Right lobe of liver (tissue), 6 donors: ENCODE measurements at regions not wholly inside any gene's neighbourhood (a gene's known extent, or its start where the extent isn't known, plus 50 kb on each side); places are given as distances from the start of the nearest gene placed in this dataset.

Experiments used
- ATAC-seq, 4 donors: fragments of 200-7000 bp; cut with Tn5 transposase; one replicate each; pipeline ENCODE4 v1.9.1; 2020; ENCODE audit warnings: mild to moderate bottlenecking in 4 of 4, moderate library complexity in 4 of 4
- DNase-seq, 3 donors: peaks; one replicate each; pipeline ENCODE4 v3.0.0-alpha.2; 2020
- H3K27ac ChIP-seq, 3 donors: fragments of 200-600 bp; one replicate each; pipeline ENCODE4 v1.8.0; 2022
- H3K27me3 ChIP-seq, 2 donors: fragments of 200-600 bp; one replicate each; pipeline ENCODE4 v1.8.0; 2022
- H3K36me3 ChIP-seq, 4 donors: fragments of 200-600 bp; sonication (generic) in 1 of 4; one replicate each; pipeline versions ENCODE4 v1.5.1 to v1.8.0; 2017 to 2022; ENCODE audit warnings: control low read depth in 1 of 4
- H3K4me1 ChIP-seq, 4 donors: fragments of 200-600 bp; sonication (generic) in 1 of 4; one replicate each; pipeline versions ENCODE4 v1.5.1 to v1.8.0; 2017 to 2022; ENCODE audit warnings: control low read depth in 1 of 4
- H3K4me3 ChIP-seq, 3 donors: fragments of 200-600 bp; one replicate each; pipeline ENCODE4 v1.8.0; 2022
- H3K9me3 ChIP-seq, 4 donors: fragments of 200-600 bp; sonication (generic) in 1 of 4; one replicate each; pipeline versions ENCODE4 v1.5.1 to v1.8.0; 2017 to 2022; ENCODE audit warnings: control low read depth in 1 of 4
- CTCF ChIP-seq, 4 donors: fragments of 200-600 bp in 3 of 4; fragments of 450-650 bp in 1 of 4; IDR thresholded peaks; one replicate each; pipeline versions ENCODE4 v1.5.1 to v1.8.0; 2016 to 2022; ENCODE audit warnings: antibody characterized with exemption in 4 of 4, mild to moderate bottlenecking in 2 of 4
- POLR2A ChIP-seq: fragments of 450-650 bp; IDR thresholded peaks from one replicate; pipeline ENCODE4 v1.6.1; 2017; ENCODE audit warnings: antibody characterized with exemption, mild to moderate bottlenecking
- WGBS: methylation state at CpG from one replicate; pipeline ENCODE4 v1.1.6; 2018; ENCODE audit warnings: low coverage, low lambda C conversion rate; ENCODE audit not compliant: insufficient coverage; ENCODE audit errors: missing lambda C conversion rate; 5-methylcytosine and 5-hydroxymethylcytosine counted together
- intact Hi-C, 2 donors: fragments of 100-400 bp; cut with DNase I; formaldehyde crosslinking; loops; one replicate each; pipeline versions ENCODE4 v1.11.2 to v1.14.1; 2022
- donor health status: DM: no; HTN: yes; CAD: no.
- donor health status: DM: no; HTN: no; CAD: no.
- donor health status: DM: no; HTN: no; CAD: no.
- donor health status: DM: no; HTN: yes; CAD: no.
- donor health status: DM: no; HTN: yes; CAD: no.

GRCh38 chr2:188078534-188078933, 213.1 kb upstream of the GULP1 start:
- H3K27me3 ChIP-seq: no peaks in the 10 kb centered on the region
- H3K4me1 ChIP-seq: no peaks in the 10 kb centered on the region
- no peak overlapping the region for H3K27ac ChIP-seq
- TF ChIP-seq POLR2A: no peak
- TF ChIP-seq CTCF (IDR thresholded peaks at IDR 0.05): no peak
- ATAC-seq (no peak), DNase-seq (no peak)
- no peaks in the 10 kb centered on the region for H3K36me3 ChIP-seq
- 39% methylated on average over 4 of the region's 4 CpGs for WGBS
- intact Hi-C loops: no loop called here
- H3K9me3 ChIP-seq: no peaks in the 10 kb centered on the region
- no peak overlapping the region for H3K4me3 ChIP-seq

- no peak for DNase-seq
- ATAC-seq: no peak
- WGBS: 31% methylated on average over 1 of the region's 1 CpG
Observed at GRCh38 chr2:188079196-188079595, 212.5 kb upstream of the GULP1 start.

GRCh38 chr2:188085421-188085820, 206.3 kb upstream of the GULP1 start:
- DNase-seq (no peak), ATAC-seq (no peak)
- no peaks in the 10 kb centered on the region for H3K36me3 ChIP-seq
- WGBS: 63% methylated on average over 4 of the region's 4 CpGs
- no peaks in the 10 kb centered on the region for H3K27me3 ChIP-seq
- intact Hi-C loops: no loop called here
- H3K27ac ChIP-seq: no peak overlapping the region
- TF ChIP-seq CTCF (IDR thresholded peaks at IDR 0.05) (no peak), POLR2A (no peak)
- no peak overlapping the region for H3K4me3 ChIP-seq
- no peaks in the 10 kb centered on the region for H3K9me3 ChIP-seq
- H3K4me1 ChIP-seq: no peaks in the 10 kb centered on the region

More at GRCh38 chr2:188079196-188079595, 212.5 kb upstream of the GULP1 start:
- no peak overlapping the region for H3K4me3 ChIP-seq
- H3K9me3 ChIP-seq: no peaks in the 10 kb centered on the region
- intact Hi-C loops: no loop called here
- H3K27ac ChIP-seq: no peak overlapping the region
- no peak for TF ChIP-seq CTCF (IDR thresholded peaks at IDR 0.05)
- TF ChIP-seq POLR2A: no peak
- no peaks in the 10 kb centered on the region for H3K4me1 ChIP-seq
- no peaks in the 10 kb centered on the region for H3K27me3 ChIP-seq
- H3K36me3 ChIP-seq: no peaks in the 10 kb centered on the region

GRCh38 chr2:188089901-188090300, 201.8 kb upstream of the GULP1 start:
- no peaks in the 10 kb centered on the region for H3K27me3 ChIP-seq
- intact Hi-C loops: no loop called here
- 42% methylated on average over 2 of the region's 2 CpGs for WGBS
- no peak overlapping the region for H3K4me3 ChIP-seq
- no peaks in the 10 kb centered on the region for H3K9me3 ChIP-seq
- TF ChIP-seq CTCF (IDR thresholded peaks at IDR 0.05): no peak
- no peak for TF ChIP-seq POLR2A
- ATAC-seq (no peak), DNase-seq (no peak)
- no peaks in the 10 kb centered on the region for H3K4me1 ChIP-seq
- no peak overlapping the region for H3K27ac ChIP-seq
- H3K36me3 ChIP-seq: no peaks in the 10 kb centered on the region

GRCh38 chr2:188091220-188091619, 200.5 kb upstream of the GULP1 start:
- no peak overlapping the region for H3K27ac ChIP-seq
- TF ChIP-seq POLR2A (no peak), CTCF (IDR thresholded peaks at IDR 0.05) (no peak)
- intact Hi-C loops: no loop called here
- no peaks in the 10 kb centered on the region for H3K36me3 ChIP-seq
- H3K27me3 ChIP-seq: no peaks in the 10 kb centered on the region
- DNase-seq (no peak), ATAC-seq (no peak)
- H3K4me1 ChIP-seq: no peaks in the 10 kb centered on the region
- H3K4me3 ChIP-seq: no peak overlapping the region
- no peaks in the 10 kb centered on the region for H3K9me3 ChIP-seq
